ENCODE measurements at regions not wholly inside any gene's neighbourhood (a gene's known extent, or its start where the extent isn't known, plus 50 kb on each side); places are given as distances from the start of the nearest gene placed in this dataset.

DNA sequence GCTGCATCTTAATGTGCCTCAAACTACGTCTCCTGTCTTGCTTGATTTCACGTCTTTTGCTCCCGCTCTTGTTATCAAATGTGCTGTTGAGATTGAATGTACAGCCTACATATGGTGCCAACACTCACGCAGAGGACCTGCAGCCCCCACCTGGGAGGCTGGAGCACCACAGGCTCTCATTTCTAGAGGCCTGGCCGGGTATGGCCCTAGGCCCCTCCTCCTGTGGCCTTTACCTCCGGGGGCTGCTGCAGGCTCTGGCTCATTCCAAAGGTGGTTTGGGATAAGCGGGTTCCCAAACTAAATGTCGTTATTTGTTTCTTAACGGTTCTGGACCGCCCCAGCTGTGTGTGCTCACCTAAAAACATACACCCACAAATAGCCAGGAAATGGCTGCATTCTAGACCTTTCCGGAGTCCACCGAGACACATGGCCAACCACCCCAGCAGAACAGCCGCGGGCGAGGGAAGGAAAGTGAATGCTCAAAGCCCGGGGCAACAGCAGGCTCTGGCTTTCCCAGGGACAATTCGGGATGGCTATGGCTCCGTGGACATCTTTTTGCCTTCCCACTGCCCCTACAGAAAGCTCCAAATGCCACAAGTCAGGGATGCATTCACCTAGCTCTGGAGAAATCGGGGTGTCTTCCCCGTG, 105.9 kb downstream of the ENGASE start:
- Histone ChIP-seq H3K4me1 (peaks cover 9% of the 10 kb centered on the region; the same call in 1 of the 3 replicates), H3K27ac (no peak overlapping the region), H3K4me3 (no peak overlapping the region), H3K4me2 (no peak overlapping the region), H3K9me3 (no peaks in the 10 kb centered on the region)
- FAIRE-seq, result no peak
- CTCF ChIA-PET, result interaction anchor here (0.9 to 13.2 kb wide), 6 partner anchors 8 to 211 kb away, joined by 3 to 125 read pairs (median 4); no protein-coding TSS in a partner anchor
- WGBS (ENCODE audit: missing lambda C conversion rate), result 81% methylated on average over 20 of the region's 20 CpGs
- TF ChIP-seq CEBPB (IDR thresholded peaks at IDR 0.05) (no peak), CBX2 (IDR thresholded peaks at IDR 0.05; ENCODE audit: borderline replicate concordance, low read depth) (no peak), KDM5A (IDR thresholded peaks at IDR 0.05) (no peak), CHD4 (IDR thresholded peaks at IDR 0.05; ENCODE audit: borderline replicate concordance) (no peak), TP53 (CRISPR knock-in tag; IDR thresholded peaks at IDR 0.05) (no peak), RAD21 (conservative IDR thresholded peaks at IDR 0.05 in 1 of 2, IDR thresholded peaks at IDR 0.05 in 1 of 2) (no peak), ZSCAN20 (CRISPR knock-in tag; IDR thresholded peaks at IDR 0.05) (no peak), POLR2AphosphoS2 (conservative IDR thresholded peaks at IDR 0.05; ENCODE audit: low read length) (no peak), EHMT2 (IDR thresholded peaks at IDR 0.05; ENCODE audit: low read depth) (no peak), NFE2L2 (conservative IDR thresholded peaks at IDR 0.05; ENCODE audit: low read length) (no peak), RFX5 (IDR thresholded peaks at IDR 0.05) (no peak)
- TF ChIP-seq, protein P1, sequence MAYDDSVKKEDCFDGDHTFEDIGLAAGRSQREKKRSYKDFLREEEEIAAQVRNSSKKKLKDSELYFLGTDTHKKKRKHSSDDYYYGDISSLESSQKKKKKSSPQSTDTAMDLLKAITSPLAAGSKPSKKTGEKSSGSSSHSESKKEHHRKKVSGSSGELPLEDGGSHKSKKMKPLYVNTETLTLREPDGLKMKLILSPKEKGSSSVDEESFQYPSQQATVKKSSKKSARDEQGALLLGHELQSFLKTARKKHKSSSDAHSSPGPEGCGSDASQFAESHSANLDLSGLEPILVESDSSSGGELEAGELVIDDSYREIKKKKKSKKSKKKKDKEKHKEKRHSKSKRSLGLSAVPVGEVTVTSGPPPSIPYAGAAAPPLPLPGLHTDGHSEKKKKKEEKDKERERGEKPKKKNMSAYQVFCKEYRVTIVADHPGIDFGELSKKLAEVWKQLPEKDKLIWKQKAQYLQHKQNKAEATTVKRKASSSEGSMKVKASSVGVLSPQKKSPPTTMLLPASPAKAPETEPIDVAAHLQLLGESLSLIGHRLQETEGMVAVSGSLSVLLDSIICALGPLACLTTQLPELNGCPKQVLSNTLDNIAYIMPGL (CRISPR knock-in tag; IDR thresholded peaks at IDR 0.05; ENCODE audit: borderline replicate concordance), result no peak
- no peak for DNase-seq (ENCODE audit: low read depth in 1 of 2, low spot score in 1 of 2)
- POLR2A ChIA-PET, result no interaction called here
- no peak for ATAC-seq

DNA sequence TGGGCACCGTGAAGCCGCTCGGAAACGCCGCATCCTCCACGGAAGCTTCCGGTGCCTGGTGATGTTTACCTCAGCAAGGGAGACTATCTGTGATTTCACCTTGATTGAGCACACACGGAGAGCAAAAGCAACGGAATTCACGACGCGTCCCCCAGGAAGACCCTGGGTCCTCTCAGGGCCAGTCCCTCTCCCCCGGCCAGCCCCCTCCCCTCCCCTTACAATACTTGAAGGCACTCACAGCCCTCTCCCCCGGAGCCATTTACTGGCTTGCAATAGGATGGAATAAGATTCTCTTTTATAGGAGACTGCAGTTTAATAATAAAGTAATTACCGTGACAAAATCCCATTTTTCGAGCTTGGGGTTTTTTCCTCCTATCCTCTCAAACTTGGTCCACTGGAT, 104.7 kb downstream of the ENGASE start:
- Histone ChIP-seq H3K4me2 (no peak overlapping the region), H3K27ac (no peak overlapping the region), H3K9me3 (no peaks in the 10 kb centered on the region), H3K4me3 (no peak overlapping the region), H3K4me1 (peaks cover 15% of the 10 kb centered on the region; the same call in 1 of the 3 replicates)
- DNase-seq (ENCODE audit: low read depth in 1 of 2, low spot score in 1 of 2) (no peak), ATAC-seq (no peak), FAIRE-seq (no peak)
- ChIA-PET POLR2A (no interaction called here), CTCF (interaction anchor here (0.8 to 13.2 kb wide), 8 partner anchors 9 to 217 kb away, joined by 3 to 125 read pairs (median 3); no protein-coding TSS in a partner anchor)
- 88% methylated on average over 15 of the region's 16 CpGs for WGBS (ENCODE audit: missing lambda C conversion rate)
- TF ChIP-seq MAFK (IDR thresholded peaks at IDR 0.05; ENCODE audit: partially characterized antibody), result no peak
- TF ChIP-seq, protein P2, sequence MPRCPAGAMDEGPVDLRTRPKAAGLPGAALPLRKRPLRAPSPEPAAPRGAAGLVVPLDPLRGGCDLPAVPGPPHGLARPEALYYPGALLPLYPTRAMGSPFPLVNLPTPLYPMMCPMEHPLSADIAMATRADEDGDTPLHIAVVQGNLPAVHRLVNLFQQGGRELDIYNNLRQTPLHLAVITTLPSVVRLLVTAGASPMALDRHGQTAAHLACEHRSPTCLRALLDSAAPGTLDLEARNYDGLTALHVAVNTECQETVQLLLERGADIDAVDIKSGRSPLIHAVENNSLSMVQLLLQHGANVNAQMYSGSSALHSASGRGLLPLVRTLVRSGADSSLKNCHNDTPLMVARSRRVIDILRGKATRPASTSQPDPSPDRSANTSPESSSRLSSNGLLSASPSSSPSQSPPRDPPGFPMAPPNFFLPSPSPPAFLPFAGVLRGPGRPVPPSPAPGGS (IDR thresholded peaks at IDR 0.05), result no peak

DNA sequence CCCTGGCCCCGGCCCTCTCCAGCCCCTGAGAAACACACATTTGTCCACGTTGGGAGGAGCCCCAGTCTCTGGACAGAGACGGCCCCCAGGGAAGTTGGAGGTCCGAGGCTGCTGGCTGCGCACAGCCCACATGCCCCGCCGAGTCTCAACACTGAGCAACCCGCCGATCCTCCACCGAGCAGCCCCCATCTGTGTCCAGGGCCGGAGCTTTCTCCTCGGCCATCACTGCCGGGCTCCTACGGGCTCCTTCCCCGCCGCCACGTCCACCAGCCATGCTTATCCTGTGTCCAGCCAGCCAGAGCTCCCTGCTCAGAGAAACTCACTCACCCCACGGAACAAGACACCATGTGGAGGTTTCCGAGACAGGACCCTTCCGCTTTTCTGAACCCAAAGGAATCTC, 103.3 kb downstream of the ENGASE start:
- ChIA-PET CTCF (interaction anchor here (0.9 to 13.2 kb wide), 8 partner anchors 10 to 482 kb away, joined by 3 to 125 read pairs (median 4); no protein-coding TSS in a partner anchor), POLR2A (no interaction called here)
- TF ChIP-seq RNF2 (IDR thresholded peaks at IDR 0.05; ENCODE audit: borderline replicate concordance, low read depth), result no peak
- TF ChIP-seq FOSB (CRISPR knock-in tag; IDR thresholded peaks at IDR 0.05), result no peak
- no peak for TF ChIP-seq EHF (CRISPR knock-in tag; IDR thresholded peaks at IDR 0.05)
- ATAC-seq, result no peak
- Histone ChIP-seq H3K27ac (no peak overlapping the region), H3K4me1 (peaks cover 15% of the 10 kb centered on the region; the same call in 1 of the 3 replicates), H3K9me3 (no peaks in the 10 kb centered on the region), H3K4me3 (no peak overlapping the region), H3K4me2 (no peak overlapping the region)
- FAIRE-seq, result no peak
- no peak for DNase-seq (ENCODE audit: low read depth in 1 of 2, low spot score in 1 of 2)
- 80% methylated on average over 19 of the region's 20 CpGs for WGBS (ENCODE audit: missing lambda C conversion rate)

All from A549 (cell line).